T-helper 1 cell treated with Interleukin-12 subunit alpha and Interleukin-12 subunit beta and Interleukin-4 antibody, amounts not matched to agents 30 ng/mL and 1 ng/mL, for 36 hours (primary cell): ENCODE measurements at regions not wholly inside any gene's neighbourhood (a gene's known extent, or its start where the extent isn't known, plus 50 kb on each side); places are given as distances from the start of the nearest gene placed in this dataset.
"Not testable (repeated sequence)": the region's sequence is repeated elsewhere in the genome, so short reads cannot be mapped to it uniquely, and the experiment has no call there.

Experiments used
- intact Hi-C: fragments of 100-400 bp; cut with micrococcal nuclease; formaldehyde crosslinking; loops from one replicate; pipeline ENCODE4 v1.15.1; 2024

DNA sequence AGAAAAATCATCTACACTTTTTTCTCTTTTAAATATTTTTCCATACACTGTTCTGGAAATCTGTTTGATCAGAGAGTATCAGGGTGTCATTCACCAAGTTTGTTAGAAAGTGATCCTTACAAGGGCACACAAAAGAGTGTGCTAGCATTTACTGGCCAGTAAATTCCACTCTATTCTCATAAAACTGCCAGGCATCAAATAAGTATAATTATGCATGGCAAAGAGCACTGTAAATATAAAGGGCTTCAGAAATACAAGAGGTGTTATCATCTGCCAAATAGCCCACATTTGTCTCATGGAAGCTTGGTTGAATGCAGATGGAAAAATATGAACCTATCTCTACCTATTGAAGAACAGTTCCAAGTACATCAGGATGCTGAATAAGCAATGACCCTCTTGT is 847.3 kb upstream of the ACVR2A start:
- intact Hi-C loops: no loop called here

GRCh38 chr2:146994246-146994645 is 850.6 kb upstream of the ACVR2A start:
- intact Hi-C loops: no loop called here

DNA sequence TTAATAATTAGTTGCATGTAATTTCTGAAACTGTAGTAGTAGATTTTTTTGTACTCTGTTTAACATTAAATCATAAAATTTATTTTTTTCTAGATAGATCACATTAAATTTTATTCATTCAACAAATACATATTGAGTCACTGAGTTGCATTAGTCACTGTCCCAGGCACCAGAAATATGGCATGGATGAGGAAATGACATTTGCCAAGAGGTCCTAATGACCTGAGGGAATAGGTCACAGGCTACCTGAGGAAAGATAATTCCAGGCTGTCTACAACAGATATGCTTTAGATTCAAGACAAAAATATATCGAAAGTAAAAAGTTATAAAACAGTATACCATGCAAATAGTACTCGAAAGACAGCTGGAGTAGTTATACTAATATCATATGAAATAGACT is 852.4 kb upstream of the ACVR2A start:
- intact Hi-C loops: no loop called here

- intact Hi-C loops: no loop called here
Observed at GRCh38 chr2:146992057-146992456, 852.8 kb upstream of the ACVR2A start.

DNA sequence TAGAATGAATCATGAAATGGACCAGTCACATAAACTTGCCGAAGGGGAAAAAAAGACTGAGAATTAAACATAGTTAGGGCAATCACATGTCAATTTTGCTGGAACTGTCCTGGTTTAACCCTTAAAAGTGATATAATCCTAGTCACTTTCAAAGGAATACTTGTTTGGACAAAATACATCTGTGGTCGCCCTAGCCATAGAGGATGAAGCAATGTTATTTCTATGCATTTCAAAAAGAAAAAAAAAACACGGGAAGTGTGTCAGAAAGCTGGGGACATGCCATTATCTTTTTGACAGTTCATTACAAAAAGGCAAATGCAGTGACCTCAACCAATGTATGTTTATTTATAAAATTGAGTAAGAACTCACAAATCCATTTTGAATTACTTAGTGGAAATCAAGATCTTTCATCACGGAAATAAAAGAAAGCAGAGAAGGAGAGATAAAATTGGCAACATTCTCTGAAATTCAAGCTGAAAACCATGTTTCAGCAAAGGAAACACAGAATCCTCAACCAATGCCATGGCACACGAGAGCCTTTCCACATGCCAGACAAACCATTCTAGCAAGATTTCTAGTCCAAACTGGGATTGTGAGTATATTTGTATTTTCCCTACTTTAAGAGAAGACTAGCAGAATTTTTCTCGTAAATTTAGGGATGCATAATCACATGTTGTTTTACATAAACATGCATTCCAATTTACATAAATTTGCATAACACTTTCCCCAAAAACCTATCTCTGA is 854.3 kb upstream of the ACVR2A start:
- intact Hi-C loops: no loop called here

GRCh38 chr2:146989741-146990140 is 855.1 kb upstream of the ACVR2A start:
- intact Hi-C loops: no loop called here

GRCh38 chr2:146987996-146988395 is 856.8 kb upstream of the ACVR2A start:
- intact Hi-C loops: no loop called here

DNA sequence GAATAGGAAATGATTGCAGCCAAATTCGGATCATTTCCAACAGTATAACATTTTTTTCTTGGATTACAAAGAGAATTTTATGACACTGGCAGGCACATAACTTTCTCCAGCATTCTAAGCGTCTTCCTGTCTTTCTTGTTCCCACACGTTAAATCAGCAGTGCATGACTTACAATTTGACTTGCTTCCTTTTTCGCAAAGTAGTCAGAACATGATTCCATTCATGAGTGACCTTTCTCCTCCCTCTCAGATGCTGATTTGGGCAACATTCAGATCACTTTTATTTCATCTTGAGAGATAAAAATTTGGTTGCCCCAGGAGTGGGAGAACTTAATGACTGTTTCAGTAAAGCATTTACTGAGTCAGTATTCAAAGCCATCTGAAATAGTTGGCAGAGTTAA is 858.7 kb upstream of the ACVR2A start:
- intact Hi-C loops: no loop called here

- intact Hi-C loops: no loop called here
Observed at GRCh38 chr2:146985753-146986152, 859.1 kb upstream of the ACVR2A start.

GRCh38 chr2:146984014-146984413 is 860.8 kb upstream of the ACVR2A start:
- intact Hi-C loops: no loop called here

DNA sequence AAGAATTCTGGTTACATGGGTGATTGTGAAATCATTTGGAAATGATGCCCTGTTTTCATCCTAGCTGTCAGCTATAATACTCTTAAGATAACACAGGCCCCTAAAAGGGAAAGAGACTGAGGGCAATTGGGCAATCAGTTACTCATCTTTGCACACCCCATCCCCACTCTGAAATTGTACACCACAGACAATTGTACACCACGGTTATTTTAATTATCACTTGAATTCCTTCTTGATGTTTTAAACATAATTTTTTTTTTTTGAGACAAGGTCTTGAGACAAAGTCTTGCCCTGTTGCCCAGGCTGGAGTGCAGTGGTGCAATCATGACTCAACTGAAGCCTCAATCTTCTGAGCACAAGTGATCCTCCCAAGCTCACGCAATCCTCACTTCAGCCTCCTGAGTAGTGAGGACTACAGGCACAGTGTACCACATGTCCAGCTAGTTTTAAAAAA is 862.4 kb upstream of the ACVR2A start:
- intact Hi-C loops: no loop called here

DNA sequence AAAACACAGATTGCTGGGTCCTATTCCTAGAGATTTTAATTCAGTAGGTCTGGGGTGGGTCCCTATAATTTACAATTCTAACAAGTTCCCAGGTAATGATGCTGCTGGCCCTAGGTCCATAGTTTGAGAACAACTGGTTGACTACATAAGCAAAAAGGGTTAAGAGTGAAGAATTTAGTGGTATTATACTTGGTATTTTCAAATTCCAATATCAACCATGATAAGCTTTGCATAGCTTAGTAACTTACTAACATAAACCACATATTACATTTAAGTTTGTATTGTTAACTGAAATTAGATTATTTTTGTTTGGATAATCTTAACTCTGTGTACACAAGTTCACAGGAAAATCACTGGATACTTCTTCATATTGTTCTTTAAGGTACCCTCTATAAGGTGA is 862.9 kb upstream of the ACVR2A start:
- intact Hi-C loops: no loop called here

DNA sequence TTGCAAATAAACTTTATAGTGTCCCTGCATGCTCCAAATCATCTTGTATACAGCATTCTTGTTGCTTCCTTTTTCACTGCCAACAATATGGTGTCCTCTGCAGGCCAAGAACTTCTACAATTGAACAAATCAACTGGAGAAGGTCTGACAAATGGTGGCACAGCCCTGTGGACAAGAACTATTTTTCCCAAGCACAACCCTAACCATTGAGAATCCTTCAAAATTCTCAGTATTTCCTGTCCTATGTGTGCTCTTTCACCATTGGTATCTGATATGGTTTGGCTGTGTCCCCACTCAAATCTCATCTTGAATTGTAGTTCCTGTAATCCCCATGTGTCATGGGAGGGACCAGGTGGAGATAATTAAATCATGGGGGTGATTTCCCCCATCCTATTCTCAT is 865.1 kb upstream of the ACVR2A start:
- intact Hi-C loops: no loop called here

DNA sequence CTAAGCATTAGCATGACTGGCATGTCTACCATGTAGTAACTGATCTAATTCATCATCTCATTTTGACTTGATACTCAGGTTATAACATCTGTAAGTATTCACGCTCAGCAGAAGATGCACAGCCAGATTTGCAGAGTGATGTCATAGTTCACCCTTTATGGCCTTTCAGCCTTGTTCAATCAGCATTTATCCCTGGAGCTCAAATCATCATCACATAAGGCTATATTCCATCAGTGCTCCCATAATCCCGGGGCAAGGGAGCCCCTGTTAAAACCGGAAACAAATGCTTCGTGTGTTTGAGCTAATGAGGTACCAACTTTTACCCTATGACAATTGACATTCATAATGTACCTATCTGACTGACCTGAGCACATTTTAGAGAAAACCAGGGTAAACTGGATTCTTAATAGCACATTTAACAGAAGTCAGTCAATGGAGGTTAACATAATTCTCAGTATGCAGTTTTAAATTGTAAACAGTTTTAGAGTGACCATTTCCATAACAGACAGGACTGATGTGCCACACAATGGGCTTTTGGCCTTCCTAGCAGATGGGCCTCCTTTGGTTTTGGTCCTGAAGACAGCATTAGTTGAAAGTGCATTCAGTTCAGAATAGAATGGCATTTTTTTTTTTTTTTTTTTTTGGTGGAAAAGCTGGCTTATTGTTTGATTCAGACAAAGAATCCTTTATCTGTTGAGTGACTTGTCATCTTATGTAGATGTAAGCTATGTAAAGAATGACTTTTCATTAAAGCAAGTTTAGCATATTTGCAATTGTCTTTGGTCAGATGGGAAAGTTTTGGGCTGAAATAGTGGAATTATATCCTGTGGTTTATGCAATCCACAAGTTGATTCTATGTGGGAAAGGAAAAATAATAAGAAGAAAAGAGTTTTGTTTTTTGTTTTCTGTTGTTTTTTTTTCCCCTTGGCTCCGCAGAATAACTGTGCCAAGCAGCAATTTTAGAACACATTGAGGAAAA is 866.0 kb upstream of the ACVR2A start:
- intact Hi-C loops: no loop called here

DNA sequence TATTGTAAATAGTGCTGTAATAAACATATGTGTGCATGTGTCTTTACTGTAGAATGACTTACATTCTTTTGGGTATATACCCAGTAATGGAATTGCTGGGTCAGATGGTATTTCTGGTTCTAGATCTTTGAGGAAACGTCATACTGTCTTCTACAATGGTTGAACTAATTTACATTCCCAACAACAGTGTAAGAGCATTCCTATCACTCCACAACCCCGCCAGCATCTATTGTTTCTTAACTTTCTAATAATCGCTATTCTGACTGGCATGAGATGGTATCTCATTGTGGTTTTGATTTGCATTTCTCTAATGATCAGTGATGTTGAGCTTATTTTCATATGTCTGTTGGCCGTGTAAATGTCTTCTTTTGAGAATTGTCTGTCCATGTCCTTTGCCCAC is 873.8 kb upstream of the ACVR2A start:
- intact Hi-C loops: not testable (repeated sequence)

GRCh38 chr2:146969703-146970102 is 875.1 kb upstream of the ACVR2A start:
- intact Hi-C loops: not testable (repeated sequence)

DNA sequence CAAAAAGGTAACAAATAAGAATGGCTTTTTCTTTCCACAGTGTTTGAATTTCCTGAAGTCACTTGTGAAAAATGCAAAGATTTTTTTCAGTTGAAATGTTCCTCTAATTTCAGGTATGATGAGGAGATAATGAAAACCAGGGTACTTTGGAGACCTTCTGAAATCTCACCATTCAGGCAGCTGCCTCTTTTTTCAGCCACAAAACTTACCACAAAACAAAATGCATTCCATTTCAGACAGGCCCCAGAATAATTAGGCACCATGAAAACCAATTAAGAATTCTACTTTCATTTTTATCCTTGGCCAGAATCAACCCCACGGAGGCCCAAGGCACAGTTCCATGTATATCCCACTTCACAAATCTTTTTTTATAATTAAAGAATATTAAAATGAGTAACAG is 880.3 kb upstream of the ACVR2A start:
- intact Hi-C loops: no loop called here

DNA sequence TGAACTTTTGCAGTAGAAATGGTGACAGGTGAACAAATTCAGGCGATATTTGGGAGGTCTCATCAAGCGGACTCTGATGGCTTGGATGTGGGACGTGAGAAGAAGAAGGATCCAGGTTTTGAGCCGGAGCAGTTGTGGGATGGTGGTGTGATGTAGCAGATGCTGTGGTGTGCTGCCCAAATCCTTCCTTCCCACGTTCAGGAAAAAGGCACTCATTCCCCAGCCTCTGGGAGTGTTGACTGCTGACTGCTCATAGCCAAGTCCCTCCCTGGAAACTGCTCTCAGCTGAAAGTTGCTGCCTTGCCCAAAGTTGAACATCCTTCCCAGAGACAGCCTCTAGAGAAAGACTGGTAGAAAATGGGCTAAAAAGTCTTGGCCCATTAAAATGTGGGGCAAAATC is 890.3 kb upstream of the ACVR2A start:
- intact Hi-C loops: no loop called here

DNA sequence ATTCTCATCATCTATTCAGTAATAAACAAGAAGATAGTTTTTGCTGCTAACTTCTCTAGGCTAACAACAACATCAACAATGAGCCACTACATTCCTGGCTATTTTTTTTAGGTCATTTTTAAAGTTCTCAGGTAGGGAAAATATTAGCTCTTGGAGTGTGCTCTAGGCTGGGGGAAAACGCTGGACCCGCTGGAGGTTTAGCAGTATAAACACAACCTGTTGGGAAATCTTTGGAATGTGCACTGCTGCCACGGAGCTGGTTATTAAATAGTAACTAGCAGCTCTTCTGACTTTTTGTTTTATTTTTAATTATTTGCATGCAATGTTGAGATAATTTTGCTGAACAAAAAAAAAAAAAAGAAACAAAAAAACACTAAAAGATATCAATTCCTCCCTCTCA is 892.1 kb upstream of the ACVR2A start:
- intact Hi-C loops: no loop called here

DNA sequence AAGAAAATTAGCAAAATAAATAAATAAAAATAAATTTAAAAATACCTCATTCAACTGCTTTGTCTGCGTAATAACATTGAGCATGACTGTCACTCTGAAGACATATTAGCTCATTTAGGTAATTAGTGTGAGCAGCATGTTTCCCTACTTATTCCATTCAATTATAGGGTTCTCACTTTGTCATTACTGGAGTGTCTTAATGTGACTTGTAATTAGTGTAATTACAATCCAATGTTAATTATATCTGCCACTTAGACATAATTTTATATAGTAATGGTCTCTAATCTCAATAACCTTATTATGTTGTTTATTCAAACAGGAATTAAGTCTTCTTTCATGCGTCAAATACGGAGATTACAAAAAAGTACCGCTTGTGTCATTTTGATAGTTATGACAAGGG is 893.9 kb upstream of the ACVR2A start:
- intact Hi-C loops: no loop called here

DNA sequence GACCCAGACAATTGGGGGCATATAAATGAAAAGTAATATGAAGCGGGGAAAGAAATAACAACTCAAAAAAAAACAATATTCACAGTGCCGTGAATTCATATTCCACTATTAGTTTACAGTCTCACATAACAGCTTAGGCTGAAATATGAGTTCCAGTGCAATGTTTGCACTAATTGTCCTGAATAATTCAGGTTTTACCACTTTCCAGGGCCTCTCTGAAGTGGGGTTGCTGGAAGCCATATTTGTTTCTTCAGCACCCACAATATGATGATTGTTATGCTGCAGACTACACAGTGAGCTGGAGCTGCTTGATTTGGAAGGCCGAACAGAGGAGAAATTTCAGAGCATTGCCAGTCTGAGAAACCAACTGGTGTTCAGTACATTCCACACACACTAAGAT is 894.5 kb upstream of the ACVR2A start:
- intact Hi-C loops: no loop called here

GRCh38 chr2:146949400-146949799 is 895.4 kb upstream of the ACVR2A start:
- intact Hi-C loops: no loop called here

DNA sequence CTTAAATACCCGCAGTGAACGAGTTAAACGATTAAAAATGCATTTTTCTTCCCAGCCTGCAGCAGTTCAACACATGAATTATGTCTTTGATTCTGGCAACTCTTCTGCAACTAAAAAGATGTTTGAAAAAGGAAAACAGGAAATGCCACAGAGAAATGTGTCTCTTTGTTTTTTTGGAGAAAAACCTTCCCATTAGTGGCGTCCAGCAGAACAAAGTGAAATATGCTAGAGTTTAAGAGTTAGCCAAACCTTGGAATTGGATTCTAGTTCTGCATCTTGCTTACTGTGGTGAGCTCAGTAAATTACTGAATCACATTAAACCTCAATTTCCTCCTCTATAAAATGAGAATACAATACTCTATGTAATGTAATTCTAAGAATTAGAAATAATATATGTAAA is 900.2 kb upstream of the ACVR2A start:
- intact Hi-C loops: no loop called here
